Natural killer cell (primary cell): ENCODE measurements at regions not wholly inside any gene's neighbourhood (a gene's known extent, or its start where the extent isn't known, plus 50 kb on each side); places are given as distances from the start of the nearest gene placed in this dataset.

Source experiments
- ATAC-seq, 3 donors: fragments of 150-1000 bp in 2 of 3; fragments of 200-7000 bp in 1 of 3; cut with Tn5 transposase; 1 replicate in 1 of 3; 2 replicates in 2 of 3; pipeline ENCODE4 v1.10.0; 2021; ENCODE audit warnings: mild to moderate bottlenecking in 2 of 3, moderate library complexity in 2 of 3
- DNase-seq, 2 donors: peaks; one replicate each; pipeline versions ENCODE4 v3.0.0 to v3.0.0-alpha.2; 2013 to 2021; ENCODE audit warnings: mixed read lengths in 1 of 2
- H3K27ac ChIP-seq: one replicate; pipeline ENCODE4 v1.5.1; 2013; ENCODE audit warnings: mild to moderate bottlenecking, low read length
- H3K27me3 ChIP-seq: one replicate; pipeline ENCODE4 v1.6.1; 2013; ENCODE audit warnings: low read length; ENCODE audit not compliant: control insufficient read depth, insufficient read depth
- H3K36me3 ChIP-seq: one replicate; pipeline ENCODE4 v1.6.1; 2013; ENCODE audit warnings: low read length; ENCODE audit not compliant: control insufficient read depth, insufficient read depth
- H3K4me1 ChIP-seq: one replicate; pipeline ENCODE4 v1.6.1; 2013; ENCODE audit warnings: low read length; ENCODE audit not compliant: control insufficient read depth, insufficient read depth
- H3K4me3 ChIP-seq: one replicate; pipeline ENCODE4 v1.5.1; 2013; ENCODE audit warnings: low read length
- H3K9me3 ChIP-seq: one replicate; pipeline ENCODE4 v1.6.1; 2013; ENCODE audit warnings: low read length; ENCODE audit not compliant: control insufficient read depth, insufficient read depth
- H3K27ac Mint-ChIP-seq, 2 donors: one replicate each; pipeline ENCODE4 v1.8.0; 2022; ENCODE audit warnings: mild to moderate bottlenecking in 2 of 2, mixed read lengths in 2 of 2, moderate library complexity in 1 of 2
- H3K27me3 Mint-ChIP-seq, 2 donors: one replicate each; pipeline ENCODE4 v1.8.0; 2022; ENCODE audit warnings: low read depth in 2 of 2, mixed read lengths in 2 of 2
- H3K36me3 Mint-ChIP-seq: one replicate; pipeline ENCODE4 v1.8.0; 2022; ENCODE audit warnings: mixed read lengths
- H3K4me1 Mint-ChIP-seq, 2 donors: one replicate each; pipeline ENCODE4 v1.8.0; 2022; ENCODE audit warnings: mixed read lengths in 2 of 2
- H3K4me3 Mint-ChIP-seq: one replicate; pipeline ENCODE4 v1.8.0; 2022; ENCODE audit warnings: mild to moderate bottlenecking, moderate library complexity, mixed read lengths
- H3K9me3 Mint-ChIP-seq, 2 donors: one replicate each; pipeline ENCODE4 v1.8.0; 2022; ENCODE audit warnings: mixed read lengths in 2 of 2
- WGBS: methylation state at CpG from one replicate; pipeline ENCODE4 v1.1.7; 2013; ENCODE audit warnings: missing lambda C conversion rate; ENCODE audit not compliant: insufficient coverage; 5-methylcytosine and 5-hydroxymethylcytosine counted together
- intact Hi-C: fragments of 100-400 bp; cut with micrococcal nuclease; formaldehyde crosslinking; loops from one replicate; pipeline ENCODE4 v1.14.2; 2022
- TF ChIP-seq, protein P1 (sequence below): fragments of 200-600 bp; IDR thresholded peaks from one replicate; pipeline ENCODE4 v1.8.0; 2022; ENCODE audit warnings: antibody characterized with exemption

DNA sequence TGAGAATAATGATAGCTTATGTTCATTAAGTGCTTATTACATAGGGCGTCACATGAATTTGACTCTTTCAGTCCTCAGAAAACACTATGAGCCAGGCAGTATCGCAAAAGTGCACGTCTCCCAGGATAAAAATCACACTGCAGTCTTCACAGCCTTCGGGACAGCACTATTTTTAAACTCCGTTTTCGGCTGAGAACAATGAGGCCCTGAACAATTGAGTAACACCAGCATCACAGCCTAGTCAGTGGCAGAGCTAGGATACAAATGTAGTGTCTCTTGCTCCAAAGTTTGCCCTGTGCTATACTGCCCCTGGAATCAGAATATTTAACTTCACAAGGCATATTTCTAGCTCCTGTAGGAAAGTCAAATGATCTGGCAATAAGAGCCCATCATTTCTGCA is 852.1 kb upstream of the SEMA6D start:
- Mint-ChIP-seq H3K4me1 (no peaks in the 10 kb centered on the region), H3K27ac (no peak overlapping the region), H3K4me3 (no peak overlapping the region), H3K9me3 (peaks cover 10 to 16% of the 10 kb centered on the region in 2 donors), H3K36me3 (no peaks in the 10 kb centered on the region), H3K27me3 (no peaks in the 10 kb centered on the region)
- Histone ChIP-seq H3K36me3 (no peaks in the 10 kb centered on the region), H3K4me3 (no peak overlapping the region), H3K27ac (no peak overlapping the region), H3K9me3 (peaks cover 4% of the 10 kb centered on the region), H3K4me1 (no peaks in the 10 kb centered on the region), H3K27me3 (no peaks in the 10 kb centered on the region)
- DNase-seq = no peak
- no peak for ATAC-seq
- intact Hi-C loops = no loop called here
- TF ChIP-seq, protein P1, sequence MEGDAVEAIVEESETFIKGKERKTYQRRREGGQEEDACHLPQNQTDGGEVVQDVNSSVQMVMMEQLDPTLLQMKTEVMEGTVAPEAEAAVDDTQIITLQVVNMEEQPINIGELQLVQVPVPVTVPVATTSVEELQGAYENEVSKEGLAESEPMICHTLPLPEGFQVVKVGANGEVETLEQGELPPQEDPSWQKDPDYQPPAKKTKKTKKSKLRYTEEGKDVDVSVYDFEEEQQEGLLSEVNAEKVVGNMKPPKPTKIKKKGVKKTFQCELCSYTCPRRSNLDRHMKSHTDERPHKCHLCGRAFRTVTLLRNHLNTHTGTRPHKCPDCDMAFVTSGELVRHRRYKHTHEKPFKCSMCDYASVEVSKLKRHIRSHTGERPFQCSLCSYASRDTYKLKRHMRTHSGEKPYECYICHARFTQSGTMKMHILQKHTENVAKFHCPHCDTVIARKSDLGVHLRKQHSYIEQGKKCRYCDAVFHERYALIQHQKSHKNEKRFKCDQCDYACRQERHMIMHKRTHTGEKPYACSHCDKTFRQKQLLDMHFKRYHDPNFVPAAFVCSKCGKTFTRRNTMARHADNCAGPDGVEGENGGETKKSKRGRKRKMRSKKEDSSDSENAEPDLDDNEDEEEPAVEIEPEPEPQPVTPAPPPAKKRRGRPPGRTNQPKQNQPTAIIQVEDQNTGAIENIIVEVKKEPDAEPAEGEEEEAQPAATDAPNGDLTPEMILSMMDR = no peak
- WGBS = 65% methylated on average over 6 of the region's 6 CpGs

DNA sequence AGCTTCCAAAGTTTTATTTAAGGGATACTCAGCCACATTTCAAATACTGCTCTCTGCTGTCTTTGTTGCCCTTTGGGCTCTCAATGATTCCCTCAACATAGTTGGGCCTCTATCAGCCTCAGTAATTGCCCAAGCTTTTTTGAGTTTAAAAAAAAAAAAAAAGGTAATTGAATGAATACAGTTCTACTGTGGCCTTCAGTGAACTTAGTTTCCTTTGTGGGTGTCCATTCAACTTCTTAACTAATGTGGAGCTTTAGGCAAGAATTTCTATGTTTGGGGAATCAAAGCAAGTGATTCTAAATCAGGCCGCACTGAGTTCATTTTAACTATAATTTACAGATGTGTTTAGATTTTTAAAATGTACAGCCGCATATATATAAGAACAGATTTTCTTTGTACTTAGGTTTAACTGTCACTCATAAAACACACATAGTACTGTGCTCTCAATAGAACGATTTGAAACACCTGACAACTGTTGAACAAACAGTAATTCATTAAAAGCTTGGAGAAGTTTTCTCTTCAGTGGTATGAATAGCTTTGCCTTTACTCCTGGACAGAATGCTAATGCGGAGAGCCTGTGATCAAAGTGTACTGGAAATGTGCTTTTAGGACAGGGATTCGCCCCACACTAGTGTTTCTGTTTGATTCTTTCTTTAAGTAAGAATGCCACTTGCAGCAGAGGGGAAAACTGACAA is 844.9 kb upstream of the SEMA6D start:
- TF ChIP-seq, protein P1 = no peak
- no peak overlapping the region for H3K4me3 Mint-ChIP-seq
- 58% methylated on average over 3 of the region's 5 CpGs for WGBS
- Histone ChIP-seq H3K27me3 (no peaks in the 10 kb centered on the region), H3K27ac (no peak overlapping the region), H3K9me3 (no peaks in the 10 kb centered on the region), H3K4me1 (no peaks in the 10 kb centered on the region), H3K4me3 (no peak overlapping the region), H3K36me3 (no peaks in the 10 kb centered on the region)
- ATAC-seq = no peak
- H3K27ac Mint-ChIP-seq = no peak overlapping the region
- no peaks in the 10 kb centered on the region for H3K27me3 Mint-ChIP-seq
- no peak for DNase-seq
- H3K36me3 Mint-ChIP-seq = peaks cover 7% of the 10 kb centered on the region
- intact Hi-C loops = no loop called here
- H3K4me1 Mint-ChIP-seq = no peaks in the 10 kb centered on the region
- H3K9me3 Mint-ChIP-seq = peaks cover 7 to 17% of the 10 kb centered on the region in 2 donors

DNA sequence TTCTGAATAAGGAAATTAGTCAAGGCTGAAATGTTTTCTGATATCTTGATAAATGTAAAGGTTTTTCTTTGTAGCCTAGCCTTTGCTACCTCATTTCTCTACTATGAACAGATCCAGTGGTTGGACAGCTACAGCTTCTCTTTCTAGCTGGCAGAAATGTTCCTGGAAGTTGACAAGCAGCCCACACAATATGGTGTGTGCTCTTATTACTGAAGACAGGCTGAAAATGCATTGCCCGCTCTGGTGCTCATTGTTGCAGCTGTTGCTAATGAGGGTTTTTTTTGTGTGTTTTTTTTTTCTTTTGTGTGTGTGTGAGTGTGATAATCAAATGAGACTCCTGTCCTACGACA is 844.3 kb upstream of the SEMA6D start:
- H3K27ac Mint-ChIP-seq = no peak overlapping the region
- no peaks in the 10 kb centered on the region for H3K4me1 ChIP-seq
- TF ChIP-seq, protein P1 = no peak
- no peaks in the 10 kb centered on the region for H3K4me1 Mint-ChIP-seq
- no peaks in the 10 kb centered on the region for H3K27me3 ChIP-seq
- no peaks in the 10 kb centered on the region for H3K36me3 ChIP-seq
- intact Hi-C loops = no loop called here
- no peak overlapping the region for H3K27ac ChIP-seq
- DNase-seq (no peak), ATAC-seq (no peak)
- H3K36me3 Mint-ChIP-seq = peaks cover 7% of the 10 kb centered on the region
- no peak overlapping the region for H3K4me3 ChIP-seq
- 94% methylated on average over 1 of the region's 2 CpGs for WGBS
- peaks cover 6 to 16% of the 10 kb centered on the region in 2 donors for H3K9me3 Mint-ChIP-seq
- no peaks in the 10 kb centered on the region for H3K27me3 Mint-ChIP-seq
- no peaks in the 10 kb centered on the region for H3K9me3 ChIP-seq
- H3K4me3 Mint-ChIP-seq = no peak overlapping the region
